GM21737 (cell line): ENCODE measurements at regions not wholly inside any gene's neighbourhood (a gene's known extent, or its start where the extent isn't known, plus 50 kb on each side); places are given as distances from the start of the nearest gene placed in this dataset.
"Not testable (repeated sequence)": the region's sequence is repeated elsewhere in the genome, so short reads cannot be mapped to it uniquely, and the experiment has no call there.

Experiments
- ATAC-seq: cut with Tn5 transposase; IDR thresholded peaks from one replicate; pipeline ENCODE4 v1.9.1; 2021; ENCODE audit warnings: mild to moderate bottlenecking, moderate library complexity; ENCODE audit not compliant: unreplicated experiment

DNA sequence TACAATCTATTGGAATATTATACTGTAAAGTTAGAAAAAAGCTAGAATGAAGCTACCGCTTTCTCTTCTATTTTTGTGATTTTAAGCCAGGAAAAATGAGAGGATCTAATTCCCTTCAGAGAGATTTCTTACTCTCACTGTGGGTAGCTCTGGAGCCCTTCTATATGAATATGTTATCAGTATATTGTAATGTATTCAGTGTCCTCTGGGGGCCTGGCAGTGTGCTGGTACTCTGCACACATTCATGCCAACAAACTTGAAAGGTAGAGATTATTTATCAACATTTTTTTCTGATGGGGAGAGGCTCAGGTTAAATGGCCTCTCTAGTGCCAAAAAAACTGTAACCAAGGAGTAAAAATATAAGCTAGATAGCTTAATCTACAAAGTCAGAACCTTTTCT, 292.8 kb downstream of the TTC6 start:
- ATAC-seq: no peak

DNA sequence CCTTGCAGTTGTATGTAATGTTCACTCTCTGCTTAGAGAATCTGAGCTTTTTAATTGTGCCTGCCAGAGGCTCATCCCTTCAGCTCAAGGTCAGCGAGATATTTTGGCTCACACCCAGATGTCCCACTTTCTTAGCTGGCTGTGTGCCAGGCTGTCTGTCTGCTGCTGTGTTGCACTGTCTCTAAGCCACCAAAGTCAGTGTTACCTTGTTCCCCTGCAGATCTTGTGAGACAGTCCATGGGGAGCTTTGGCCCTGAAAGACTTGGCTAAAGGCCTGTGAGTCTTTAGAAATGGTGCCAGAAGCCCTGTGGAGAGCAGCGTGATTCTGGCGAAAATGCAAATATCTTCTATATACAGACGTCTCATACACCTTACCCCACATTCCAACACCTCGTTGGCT, 293.7 kb downstream of the TTC6 start:
- no peak for ATAC-seq

DNA sequence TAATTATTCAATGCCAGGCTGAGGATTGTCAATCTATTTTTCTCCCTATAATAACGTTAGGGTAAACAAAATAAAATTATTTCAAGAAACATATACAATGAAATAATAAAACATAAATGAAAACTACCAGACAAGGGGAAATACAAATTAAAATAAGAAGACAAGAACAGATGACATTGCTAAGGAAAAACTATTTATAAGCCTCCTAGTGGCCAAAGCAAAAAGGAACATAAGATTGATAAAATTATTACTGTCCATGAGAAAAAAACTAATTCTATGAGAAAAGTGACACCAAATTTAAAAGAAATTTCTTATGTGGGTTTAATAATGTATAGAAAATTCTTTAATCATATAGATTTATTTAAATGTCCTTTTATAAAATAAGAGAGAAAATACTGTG, 294.7 kb downstream of the TTC6 start:
- no peak for ATAC-seq

DNA sequence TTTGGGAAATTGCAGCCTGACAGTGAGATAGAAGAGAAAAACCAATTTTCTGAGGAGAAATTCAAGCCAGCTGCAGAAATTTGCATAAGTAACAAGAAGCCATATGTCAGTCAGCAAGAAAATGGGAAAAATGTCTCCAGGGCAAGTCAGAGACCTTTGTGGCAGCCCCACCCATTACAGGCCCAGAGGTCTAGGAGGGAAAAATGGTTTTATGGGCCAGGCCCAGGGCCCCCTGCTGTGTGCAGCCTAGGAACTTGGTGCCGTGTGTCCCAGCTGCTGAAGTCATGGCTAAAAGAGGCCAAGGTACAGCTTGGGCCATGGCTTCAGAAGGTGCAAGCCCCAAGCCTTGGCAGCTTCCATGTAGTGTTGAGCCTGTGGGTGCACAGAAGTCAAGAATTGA, 296.1 kb downstream of the TTC6 start:
- not testable (repeated sequence) for ATAC-seq

DNA sequence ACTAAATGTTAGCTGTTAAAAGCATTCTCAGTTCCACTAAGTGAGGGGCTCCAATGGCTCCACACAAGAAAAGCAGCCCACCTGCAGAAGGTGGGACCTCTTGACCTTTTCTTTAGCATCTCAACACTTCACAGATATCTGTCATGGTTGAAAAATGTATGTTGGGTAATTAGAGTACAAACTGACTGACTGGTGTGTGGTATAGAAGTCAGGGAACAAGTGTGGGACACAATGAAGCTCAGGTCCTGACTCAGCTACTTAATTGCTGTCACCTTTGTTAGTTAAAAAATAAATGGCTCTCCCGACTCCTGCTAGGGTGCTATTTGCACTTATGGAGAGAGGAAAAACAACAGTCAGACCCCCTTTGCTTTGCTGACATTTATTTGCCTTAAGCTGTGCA, 299.0 kb downstream of the TTC6 start:
- ATAC-seq: no peak

DNA sequence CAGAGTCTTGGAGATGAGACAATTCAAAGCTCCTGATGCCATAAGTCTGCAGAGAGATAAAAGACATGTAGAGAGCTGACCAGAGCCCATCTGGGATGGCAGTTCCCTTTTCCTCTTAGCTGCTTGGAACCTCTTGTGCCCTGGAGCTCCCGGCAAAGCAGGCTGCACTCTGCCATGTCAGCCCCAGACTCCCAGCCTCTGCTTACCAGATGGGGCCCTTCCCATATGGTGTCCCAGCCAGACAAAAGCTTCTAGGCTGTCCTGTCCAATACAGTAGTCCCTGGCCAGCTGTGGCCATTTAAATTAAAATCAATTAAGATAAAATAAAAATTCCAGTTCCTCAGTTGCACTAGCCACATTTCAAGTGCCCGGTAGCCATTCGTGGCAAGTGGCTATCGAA, 303.9 kb downstream of the TTC6 start:
- no peak for ATAC-seq

DNA sequence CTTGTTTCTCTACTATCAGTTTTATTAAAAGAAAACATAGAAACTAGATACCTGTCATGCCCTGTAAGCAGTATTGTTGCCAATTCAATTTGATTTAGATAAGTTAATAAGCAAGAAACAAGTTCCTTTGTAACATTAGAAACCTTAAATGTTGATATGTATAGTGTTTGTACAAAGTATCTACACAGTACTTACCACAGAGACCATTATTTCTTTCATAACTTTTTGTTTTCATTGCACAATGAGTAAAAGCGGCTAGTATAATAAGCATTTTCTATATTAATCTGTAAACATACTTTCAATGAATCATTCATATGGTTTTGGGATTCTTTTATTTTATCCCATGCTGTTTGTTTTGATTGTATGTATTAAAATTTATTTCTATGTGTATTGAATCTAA, 305.1 kb downstream of the TTC6 start:
- no peak for ATAC-seq

DNA sequence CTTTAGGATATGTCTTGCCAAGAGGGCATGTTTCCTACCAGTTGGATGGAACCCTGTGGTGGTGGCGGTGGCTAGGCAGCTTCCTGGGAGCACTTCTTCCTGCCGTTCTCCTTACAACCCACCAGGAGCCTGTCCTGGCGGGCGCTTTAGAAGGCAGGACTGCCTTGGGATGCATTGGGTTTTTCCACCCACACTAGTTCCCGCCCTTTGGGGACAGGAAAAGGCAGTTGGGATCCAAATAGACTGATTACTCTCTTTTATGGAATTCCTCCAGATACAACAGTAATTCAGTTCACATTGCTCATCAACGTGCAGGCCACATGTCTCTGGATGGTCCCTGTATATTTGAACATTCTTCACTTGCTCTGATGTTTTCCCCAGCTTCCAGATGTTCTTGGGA, 305.7 kb upstream of the SSTR1 start:
- ATAC-seq: no peak

DNA sequence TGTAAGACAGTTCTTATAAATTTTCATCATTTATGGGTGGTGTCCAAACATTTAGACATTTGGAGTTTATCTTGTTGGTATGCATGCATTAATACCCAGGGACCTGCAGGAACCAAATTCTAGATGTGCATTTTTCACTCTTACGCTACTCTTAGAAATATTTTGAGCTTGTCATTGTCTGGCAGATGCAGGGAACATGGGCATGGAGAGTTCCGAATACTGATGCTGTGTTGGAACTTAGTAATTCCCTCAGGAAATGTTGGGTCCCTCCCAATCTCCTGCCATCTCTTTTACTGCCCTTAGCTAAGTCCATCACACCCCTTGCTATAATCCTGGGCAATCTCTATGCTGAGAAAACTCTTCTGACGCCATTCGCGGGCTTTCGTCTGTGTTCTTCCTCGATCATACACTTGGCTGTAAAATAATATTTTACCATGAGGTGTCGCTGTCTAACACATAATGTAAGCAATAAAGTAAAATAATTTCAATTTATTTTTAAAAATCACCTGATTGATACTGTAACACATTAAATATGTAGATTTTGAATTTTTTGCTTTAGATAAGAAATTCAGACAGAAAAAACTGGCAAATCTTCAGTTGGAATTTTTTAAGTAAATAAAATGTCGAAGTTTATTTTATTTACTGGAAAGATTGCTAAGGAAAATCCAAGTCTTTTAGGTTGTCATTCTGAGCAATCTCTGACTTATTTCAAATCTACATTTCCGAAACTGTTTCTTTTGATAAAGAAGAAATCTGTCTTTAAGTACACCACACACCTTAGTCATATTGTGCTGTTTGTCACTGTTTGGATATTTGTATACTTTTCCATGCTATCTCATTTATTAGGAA, 304.1 kb upstream of the SSTR1 start:
- ATAC-seq: no peak

DNA sequence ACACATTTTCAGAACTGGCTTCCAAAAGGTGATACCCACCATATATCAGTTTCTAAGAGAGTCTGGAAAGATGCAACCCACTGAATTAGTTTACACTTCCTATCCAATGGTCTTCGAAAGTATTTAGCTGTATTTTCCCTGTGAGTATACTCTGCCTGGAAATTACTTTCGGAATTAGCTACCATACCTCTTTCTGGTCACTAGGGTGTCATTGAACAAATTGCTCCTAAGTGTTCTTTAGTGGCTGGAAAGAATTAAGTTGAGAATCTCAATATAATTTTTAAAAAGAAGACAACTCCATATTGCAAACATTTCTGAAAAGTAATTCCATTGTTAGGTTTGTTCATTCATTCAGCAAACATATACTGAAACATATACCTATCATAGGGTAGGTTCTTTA, 283.1 kb upstream of the SSTR1 start:
- ATAC-seq: no peak

DNA sequence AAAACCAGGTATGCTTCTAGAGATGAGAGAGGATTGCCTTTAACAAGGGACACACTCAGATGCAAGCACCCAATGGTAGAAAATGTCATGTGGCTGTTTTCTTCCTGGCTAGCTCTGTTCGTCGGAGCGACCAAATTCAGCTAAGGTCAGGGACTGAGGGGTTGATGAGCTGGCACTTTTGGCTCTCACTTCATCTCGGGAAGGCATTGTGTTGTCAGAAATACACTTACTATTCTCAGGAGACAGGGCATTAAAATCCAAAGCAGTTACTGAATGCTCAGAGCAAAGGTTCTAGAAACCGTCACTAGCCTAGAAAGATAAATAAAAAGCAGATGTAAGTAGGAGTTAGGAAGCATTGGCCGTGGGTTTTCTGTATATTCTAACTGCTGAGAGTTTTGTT, 275.7 kb upstream of the SSTR1 start:
- no peak for ATAC-seq

DNA sequence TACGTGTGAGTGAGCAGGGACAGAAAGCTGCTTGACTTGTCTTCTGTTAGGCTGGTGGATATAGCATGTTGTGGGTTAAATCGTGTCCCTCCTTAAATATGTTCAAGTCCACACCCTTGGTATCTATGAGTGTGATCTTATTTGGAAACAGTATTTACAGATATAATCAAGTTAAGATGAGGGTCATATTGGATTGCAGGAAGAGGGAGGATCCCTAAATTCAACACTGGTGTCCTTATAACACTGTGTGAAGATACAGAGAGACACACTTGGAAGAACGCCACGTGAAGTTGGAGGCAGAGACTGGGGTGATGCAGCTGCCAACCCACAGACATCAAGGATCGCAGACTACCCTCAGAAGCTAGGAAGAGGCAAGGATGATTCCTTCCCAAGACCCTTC, 275.2 kb upstream of the SSTR1 start:
- no peak for ATAC-seq

DNA sequence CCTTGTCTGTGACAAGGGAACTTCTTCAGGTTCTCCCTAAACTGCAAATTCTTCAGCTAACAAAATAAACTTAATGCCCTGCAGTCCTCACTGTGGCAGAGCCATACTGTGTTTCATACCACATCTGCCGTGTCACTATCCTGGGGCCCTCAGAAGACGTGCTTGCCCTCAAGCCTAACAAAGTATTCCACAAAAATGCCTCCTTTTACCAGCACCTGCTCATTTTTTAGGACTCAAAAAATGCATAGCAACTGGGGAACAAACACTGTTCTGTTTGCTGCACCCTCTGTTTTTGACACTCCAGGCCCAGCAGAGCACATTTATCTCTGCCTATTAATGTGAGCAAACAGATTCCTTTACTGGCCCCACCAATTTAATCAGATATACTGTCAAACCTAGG, 270.7 kb upstream of the SSTR1 start:
- no peak for ATAC-seq

DNA sequence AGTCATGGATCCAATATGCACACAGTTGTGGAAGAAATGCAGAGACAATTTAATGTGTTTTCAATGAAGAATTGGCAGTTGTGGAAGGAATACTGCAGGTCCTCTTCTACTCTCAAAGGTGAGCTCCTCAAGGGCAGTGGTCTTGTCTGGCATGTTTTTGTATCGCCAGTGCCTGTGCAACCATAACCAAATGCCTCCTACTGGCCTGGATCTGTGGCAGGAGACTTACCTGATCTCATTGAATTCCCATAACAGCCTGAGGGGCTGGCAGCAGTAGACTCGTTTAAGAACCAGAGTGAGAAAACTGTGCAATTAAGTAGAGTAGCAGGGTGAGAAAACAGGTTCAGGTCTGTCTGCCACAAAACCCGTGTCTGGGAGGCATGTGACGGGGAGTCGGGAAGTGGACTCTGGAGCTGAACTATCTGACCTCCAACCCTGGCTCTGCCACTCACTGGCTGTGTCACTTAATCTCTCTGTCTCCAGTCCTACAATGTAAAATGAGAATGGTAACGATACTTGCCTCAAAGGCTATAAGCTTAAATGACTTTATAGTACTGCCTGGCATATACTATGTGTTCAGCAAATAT, 268.2 kb upstream of the SSTR1 start:
- no peak for ATAC-seq

DNA sequence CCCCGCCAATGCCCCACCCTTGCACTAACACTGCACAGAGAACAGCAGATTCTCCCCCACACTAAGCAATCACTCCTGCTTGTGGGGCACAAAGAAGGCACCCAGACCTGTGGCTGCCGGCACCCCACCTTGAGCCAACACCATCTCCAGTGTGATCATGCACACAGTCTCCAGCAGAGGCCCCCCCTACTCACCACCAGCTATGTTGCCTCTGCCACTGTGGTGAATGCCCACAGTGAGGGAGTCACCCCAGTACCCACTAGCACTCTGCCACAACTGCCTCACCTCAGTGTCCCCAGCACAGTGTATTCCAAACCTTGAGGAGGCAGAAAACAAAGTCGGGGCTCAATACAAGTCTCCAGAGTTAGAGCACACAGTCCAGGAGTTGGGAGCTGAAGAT, 261.7 kb upstream of the SSTR1 start:
- ATAC-seq: no peak

DNA sequence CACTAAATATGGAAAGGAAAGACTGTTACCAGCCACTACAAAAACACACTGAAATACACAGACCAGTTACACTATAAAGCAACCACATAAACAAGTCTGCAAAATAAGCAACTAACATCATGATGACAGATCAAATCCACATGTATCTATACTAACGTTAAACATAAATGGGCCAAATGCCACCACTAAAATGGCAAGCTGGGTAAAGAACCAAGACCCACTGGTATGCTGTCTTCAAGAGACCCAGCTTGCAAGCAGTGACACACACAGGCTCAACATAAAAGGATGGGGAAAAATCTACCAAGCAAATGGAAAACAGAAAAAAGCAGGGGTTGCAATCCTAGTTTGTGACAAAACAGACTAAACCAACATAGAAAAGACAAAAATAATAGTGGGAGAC, 260.9 kb upstream of the SSTR1 start:
- no peak for ATAC-seq

DNA sequence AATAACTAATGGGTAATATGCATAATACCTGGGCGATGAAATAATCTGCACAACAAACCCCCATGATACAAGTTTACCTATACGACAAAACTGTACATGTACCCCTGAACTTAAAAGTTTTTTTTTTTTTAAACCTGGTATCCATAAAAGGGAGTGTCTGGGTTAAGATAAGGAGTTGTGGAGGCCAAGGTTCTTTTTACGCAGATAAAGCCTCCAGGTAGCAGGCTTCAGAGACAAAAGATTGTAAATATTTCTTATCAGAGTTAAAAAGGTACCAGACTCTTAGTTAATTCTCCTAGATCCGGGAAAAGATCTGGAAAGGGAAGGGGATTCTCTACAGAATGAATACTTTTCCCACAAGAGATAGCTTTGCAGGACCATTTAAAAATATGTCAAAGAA, 259.4 kb upstream of the SSTR1 start:
- no peak for ATAC-seq

DNA sequence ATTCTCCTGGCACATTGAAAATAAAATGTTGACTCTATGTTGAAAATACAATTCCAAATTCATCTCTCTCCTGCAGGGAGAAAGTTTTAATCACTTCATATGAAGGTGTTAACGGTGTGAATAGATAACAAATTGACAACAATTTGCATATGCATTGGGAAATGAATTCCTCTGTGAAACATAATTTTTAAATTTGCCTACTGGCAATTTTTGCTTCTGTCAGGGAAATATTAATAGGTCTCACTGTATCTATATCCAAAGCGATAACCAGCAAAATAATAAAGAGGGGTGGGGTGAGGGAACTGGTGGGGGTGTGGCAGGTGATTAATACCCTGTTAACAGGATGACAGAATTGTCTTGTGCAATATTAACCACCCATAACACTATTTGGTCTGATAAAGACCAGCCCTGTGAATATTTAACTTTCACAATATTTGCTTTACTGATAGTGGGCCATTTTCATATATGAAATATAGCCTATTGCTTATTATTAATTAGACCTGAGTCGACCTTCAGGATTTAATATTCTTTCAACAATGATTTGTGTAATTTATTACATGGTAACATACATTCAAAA, 239.0 kb upstream of the SSTR1 start:
- ATAC-seq: no peak

DNA sequence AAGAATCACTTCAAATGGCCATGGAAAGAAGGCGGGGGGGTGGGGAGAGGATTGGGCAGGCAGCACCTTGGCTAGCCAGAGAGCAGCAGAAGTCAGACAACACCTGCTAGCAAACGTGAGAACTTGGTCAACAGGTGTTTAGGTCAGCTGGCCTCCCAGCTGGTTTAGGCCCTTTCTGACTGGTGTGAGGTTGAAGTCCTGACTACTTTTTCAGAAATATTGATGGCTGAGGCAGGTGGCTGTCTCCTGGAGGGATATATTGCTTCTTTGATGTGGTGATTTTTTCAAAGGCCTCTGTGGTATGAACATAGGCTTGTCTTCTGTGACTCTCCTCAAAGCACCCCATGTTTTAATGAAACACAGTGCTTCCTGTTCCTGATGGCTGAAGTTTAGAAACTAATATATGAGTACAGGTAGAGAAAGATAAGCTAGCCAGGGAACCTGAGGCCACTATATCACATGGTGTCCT, 238.2 kb upstream of the SSTR1 start:
- ATAC-seq: no peak

DNA sequence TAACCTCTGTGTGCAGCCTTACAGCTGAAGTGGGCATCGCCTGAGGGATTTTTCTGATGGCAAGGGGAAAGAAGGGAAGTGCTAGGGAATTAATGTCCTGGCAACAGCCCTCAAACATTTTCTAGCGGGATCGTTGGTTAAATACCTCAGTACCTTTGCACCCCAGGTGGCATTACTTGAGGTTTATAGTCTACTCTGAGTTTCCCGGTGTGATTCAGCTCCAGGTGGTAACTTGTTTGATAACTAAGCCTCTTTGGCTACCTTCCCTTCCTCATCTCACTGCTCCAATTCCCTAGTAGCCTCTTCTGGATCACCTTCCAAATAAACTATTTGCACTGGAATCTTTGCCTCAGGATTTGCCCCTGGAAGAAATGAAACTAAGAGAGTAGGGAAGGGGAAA, 237.0 kb upstream of the SSTR1 start:
- ATAC-seq: no peak

DNA sequence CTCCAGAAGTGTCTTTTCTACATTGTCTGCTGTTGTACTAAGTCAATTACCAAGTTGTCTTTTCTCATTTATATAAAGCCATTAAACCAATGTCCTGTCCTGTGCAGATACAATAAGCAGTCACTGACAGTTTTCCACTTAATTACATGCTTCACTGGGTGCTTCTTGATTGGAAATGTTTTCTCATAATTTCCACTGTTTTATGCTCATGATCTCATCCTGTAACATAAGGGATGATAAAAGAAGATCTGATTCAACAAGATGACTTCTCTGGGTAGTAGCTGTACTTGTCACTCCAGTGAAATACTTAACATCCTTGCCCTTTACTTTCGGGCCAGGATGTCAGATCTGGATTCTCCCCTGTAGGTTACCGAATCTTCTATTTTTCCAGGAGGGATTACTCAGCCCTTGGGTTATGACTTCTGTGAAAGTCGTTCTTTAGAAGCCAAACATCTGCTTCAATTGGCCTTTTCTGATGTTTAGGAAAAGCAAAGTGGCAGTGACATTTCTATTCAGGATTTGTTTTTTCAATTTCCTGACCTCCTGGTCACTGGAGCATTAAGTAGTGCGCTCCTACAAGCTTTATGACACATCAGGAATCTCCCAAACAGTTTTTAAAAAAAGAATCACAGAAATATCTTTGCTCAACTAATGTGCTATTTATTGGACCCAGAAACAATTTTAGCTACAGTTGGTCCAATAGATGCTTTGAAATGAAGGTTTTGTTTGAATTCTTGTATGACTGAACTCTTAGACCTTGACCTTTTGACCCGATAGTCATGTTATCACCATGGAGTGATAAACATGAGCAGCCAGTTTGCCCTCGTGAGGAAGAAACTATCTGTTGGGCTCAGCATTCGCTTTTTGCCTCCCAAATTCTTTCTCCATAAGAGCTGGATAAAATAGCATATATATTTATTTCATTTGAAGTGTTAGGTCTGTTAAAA, 234.5 kb upstream of the SSTR1 start:
- no peak for ATAC-seq
